ENCODE measurements at regions not wholly inside any gene's neighbourhood (a gene's known extent, or its start where the extent isn't known, plus 50 kb on each side); places are given as distances from the start of the nearest gene placed in this dataset.

DNA sequence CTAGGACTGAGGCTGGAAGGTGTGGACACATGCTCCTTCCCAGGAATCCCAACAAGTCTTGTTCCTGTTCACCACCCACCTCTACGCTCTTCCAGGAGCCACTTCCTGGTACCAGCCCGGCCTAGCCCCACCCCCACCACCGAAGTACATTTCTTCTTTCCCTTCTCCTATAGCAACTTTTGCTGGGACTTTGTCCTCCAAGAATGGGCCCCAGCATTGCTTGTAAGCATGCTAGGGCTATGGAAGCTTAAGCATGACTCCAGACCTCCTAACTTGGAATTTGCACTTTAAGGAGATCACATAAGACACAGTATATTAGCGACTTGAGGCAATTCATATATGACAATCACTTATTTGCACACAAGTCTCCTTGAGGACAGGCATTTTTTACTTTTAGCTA lies 462.0 kb upstream of the ARID1B start:
- no peaks in the 10 kb centered on the region for H3K27me3 ChIP-seq
- H3K27ac ChIP-seq (replicated peaks in 1 of 4) = no peak overlapping the region
- no peaks in the 10 kb centered on the region for H3K4me1 ChIP-seq
- H3K36me3 ChIP-seq = no peaks in the 10 kb centered on the region
- DNase-seq (ENCODE audit: extremely low spot score) = no peak
- no peaks in the 10 kb centered on the region for H3K9me3 ChIP-seq
- H3K4me3 ChIP-seq = no peak overlapping the region
- WGBS = 92% methylated on average over 4 of the region's 4 CpGs
- intact Hi-C loops (cut with DNase I) = no loop called here
- TF ChIP-seq EP300 (IDR thresholded peaks at IDR 0.05) (no peak), POLR2AphosphoS5 (IDR thresholded peaks at IDR 0.05) (no peak), POLR2A (IDR thresholded peaks at IDR 0.05; ENCODE audit: low read depth) (no peak)
- TF ChIP-seq, protein P1, sequence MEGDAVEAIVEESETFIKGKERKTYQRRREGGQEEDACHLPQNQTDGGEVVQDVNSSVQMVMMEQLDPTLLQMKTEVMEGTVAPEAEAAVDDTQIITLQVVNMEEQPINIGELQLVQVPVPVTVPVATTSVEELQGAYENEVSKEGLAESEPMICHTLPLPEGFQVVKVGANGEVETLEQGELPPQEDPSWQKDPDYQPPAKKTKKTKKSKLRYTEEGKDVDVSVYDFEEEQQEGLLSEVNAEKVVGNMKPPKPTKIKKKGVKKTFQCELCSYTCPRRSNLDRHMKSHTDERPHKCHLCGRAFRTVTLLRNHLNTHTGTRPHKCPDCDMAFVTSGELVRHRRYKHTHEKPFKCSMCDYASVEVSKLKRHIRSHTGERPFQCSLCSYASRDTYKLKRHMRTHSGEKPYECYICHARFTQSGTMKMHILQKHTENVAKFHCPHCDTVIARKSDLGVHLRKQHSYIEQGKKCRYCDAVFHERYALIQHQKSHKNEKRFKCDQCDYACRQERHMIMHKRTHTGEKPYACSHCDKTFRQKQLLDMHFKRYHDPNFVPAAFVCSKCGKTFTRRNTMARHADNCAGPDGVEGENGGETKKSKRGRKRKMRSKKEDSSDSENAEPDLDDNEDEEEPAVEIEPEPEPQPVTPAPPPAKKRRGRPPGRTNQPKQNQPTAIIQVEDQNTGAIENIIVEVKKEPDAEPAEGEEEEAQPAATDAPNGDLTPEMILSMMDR (IDR thresholded peaks at IDR 0.05) = no peak

DNA sequence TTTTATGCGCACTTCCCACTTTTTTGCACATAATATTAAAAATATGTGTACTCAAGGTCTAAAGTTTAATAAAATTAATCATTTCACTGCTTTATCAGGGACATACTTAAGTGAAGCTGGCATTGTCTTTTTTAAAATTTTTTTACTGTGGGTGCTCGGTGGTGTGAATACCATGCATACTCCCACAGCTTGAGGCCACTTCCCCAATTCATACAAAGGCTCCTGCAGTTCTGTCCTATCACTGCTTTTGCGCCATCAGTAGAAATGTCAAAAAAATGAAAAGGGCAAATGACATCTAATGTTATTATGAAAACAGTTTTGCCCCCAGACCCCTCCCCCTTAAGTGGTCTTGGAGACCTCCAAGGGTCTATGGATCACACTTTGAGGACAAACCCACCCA lies 464.1 kb upstream of the ARID1B start:
- intact Hi-C loops (cut with DNase I) = no loop called here
- no peak for TF ChIP-seq POLR2AphosphoS5 (IDR thresholded peaks at IDR 0.05)
- no peak for TF ChIP-seq EP300 (IDR thresholded peaks at IDR 0.05)
- no peak for TF ChIP-seq POLR2A (IDR thresholded peaks at IDR 0.05; ENCODE audit: low read depth)
- TF ChIP-seq, protein P1 (IDR thresholded peaks at IDR 0.05) = no peak
- no peaks in the 10 kb centered on the region for H3K9me3 ChIP-seq
- WGBS = 93% methylated on average over 3 of the region's 3 CpGs
- no peaks in the 10 kb centered on the region for H3K4me1 ChIP-seq
- H3K36me3 ChIP-seq = no peaks in the 10 kb centered on the region
- H3K27me3 ChIP-seq = no peaks in the 10 kb centered on the region
- no peak overlapping the region for H3K4me3 ChIP-seq
- H3K27ac ChIP-seq (replicated peaks in 1 of 4) = no peak overlapping the region
- DNase-seq (ENCODE audit: extremely low spot score) = no peak

DNA sequence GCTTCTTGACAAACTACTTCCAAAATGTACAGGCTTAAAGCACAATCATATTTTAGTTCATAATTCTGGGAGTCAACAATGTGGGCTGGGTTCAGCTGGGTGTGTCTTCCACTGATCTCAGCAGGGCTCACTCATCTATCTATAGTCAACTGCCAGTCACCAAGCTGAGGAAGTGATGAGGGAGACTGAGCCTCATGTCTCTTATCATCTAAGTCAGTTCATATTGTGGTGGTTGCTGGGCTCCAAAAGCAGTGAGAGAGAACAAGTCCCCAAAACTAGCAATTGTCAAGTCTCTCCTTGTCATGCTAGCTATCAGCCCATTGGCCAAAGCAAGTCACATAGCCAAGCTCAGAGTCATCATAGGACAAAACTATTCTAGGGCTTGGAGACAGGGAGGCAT lies 465.9 kb upstream of the ARID1B start:
- no peaks in the 10 kb centered on the region for H3K27me3 ChIP-seq
- intact Hi-C loops (cut with DNase I) = no loop called here
- H3K36me3 ChIP-seq = no peaks in the 10 kb centered on the region
- no peaks in the 10 kb centered on the region for H3K4me1 ChIP-seq
- H3K4me3 ChIP-seq = no peak overlapping the region
- DNase-seq (ENCODE audit: extremely low spot score) = no peak
- no peaks in the 10 kb centered on the region for H3K9me3 ChIP-seq
- TF ChIP-seq, protein P1 (IDR thresholded peaks at IDR 0.05) = no peak
- no peak for TF ChIP-seq POLR2A (IDR thresholded peaks at IDR 0.05; ENCODE audit: low read depth)
- no peak for TF ChIP-seq POLR2AphosphoS5 (IDR thresholded peaks at IDR 0.05)
- TF ChIP-seq EP300 (IDR thresholded peaks at IDR 0.05) = no peak
- no peak overlapping the region for H3K27ac ChIP-seq (replicated peaks in 1 of 4)

DNA sequence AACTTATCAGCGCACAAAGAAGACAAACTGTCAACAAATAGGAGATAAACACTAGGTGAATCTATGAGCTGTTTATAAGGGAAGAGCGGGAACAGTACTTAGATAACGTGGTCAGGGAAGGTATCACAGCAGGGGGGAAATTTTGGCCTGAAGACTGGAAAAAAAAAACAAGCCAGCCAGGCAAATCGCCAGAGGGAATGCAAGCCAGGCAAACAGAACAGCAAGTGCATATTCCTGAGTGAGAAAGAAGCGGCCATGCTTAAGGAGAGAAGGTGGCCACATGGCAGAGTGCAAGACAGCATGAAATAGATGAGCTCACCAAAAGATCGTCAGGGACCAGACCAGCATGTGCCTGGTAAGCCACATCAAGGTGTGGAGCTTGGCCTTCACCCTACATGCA lies 466.5 kb upstream of the ARID1B start:
- WGBS = 76% methylated on average over 6 of the region's 6 CpGs
- H3K27ac ChIP-seq (replicated peaks in 1 of 4) = no peak overlapping the region
- TF ChIP-seq EP300 (IDR thresholded peaks at IDR 0.05) (no peak), POLR2AphosphoS5 (IDR thresholded peaks at IDR 0.05) (no peak), POLR2A (IDR thresholded peaks at IDR 0.05; ENCODE audit: low read depth) (no peak)
- TF ChIP-seq, protein P1 (IDR thresholded peaks at IDR 0.05) = no peak
- DNase-seq (ENCODE audit: extremely low spot score) = no peak
- H3K9me3 ChIP-seq = no peaks in the 10 kb centered on the region
- no peaks in the 10 kb centered on the region for H3K4me1 ChIP-seq
- H3K4me3 ChIP-seq = no peak overlapping the region
- intact Hi-C loops (cut with DNase I) = no loop called here
- no peaks in the 10 kb centered on the region for H3K27me3 ChIP-seq
- no peaks in the 10 kb centered on the region for H3K36me3 ChIP-seq

DNA sequence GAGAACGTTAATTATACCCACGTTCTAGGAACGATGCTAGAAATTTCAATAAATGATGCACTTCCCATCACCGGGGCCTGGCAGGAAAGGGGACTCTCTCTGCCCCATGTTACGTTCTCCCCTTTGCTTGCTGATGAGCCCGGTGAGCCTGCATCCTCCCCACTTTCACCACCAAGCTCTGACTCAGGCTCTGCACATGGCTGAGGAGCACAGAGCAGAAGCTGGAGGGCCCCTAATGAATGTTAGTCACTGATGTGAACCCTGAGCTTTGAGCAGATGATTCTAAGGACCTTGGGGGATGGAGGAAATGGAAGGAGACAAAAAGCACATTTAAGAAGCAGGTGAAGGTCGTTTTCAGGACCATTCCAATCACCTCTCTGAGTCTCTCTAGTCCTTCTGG lies 468.2 kb upstream of the ARID1B start:
- Histone ChIP-seq H3K36me3 (no peaks in the 10 kb centered on the region), H3K4me1 (no peaks in the 10 kb centered on the region), H3K27me3 (no peaks in the 10 kb centered on the region), H3K9me3 (no peaks in the 10 kb centered on the region), H3K27ac (replicated peaks in 1 of 4) (no peak overlapping the region), H3K4me3 (no peak overlapping the region)
- no peak for TF ChIP-seq EP300 (IDR thresholded peaks at IDR 0.05)
- intact Hi-C loops (cut with DNase I) = no loop called here
- 80% methylated on average over 7 of the region's 7 CpGs for WGBS
- no peak for DNase-seq (ENCODE audit: extremely low spot score)

All from esophagus muscularis mucosa (tissue), 4 donors.